NCI-H748 (cell line): ENCODE measurements at regions not wholly inside any gene's neighbourhood (a gene's known extent, or its start where the extent isn't known, plus 50 kb on each side); places are given as distances from the start of the nearest gene placed in this dataset.

Experiments
- DNase-seq: peaks from one replicate; lab custom pipeline; 2025; ENCODE audit not compliant: unreplicated experiment; lab: John Stamatoyannopoulos, UW

DNA sequence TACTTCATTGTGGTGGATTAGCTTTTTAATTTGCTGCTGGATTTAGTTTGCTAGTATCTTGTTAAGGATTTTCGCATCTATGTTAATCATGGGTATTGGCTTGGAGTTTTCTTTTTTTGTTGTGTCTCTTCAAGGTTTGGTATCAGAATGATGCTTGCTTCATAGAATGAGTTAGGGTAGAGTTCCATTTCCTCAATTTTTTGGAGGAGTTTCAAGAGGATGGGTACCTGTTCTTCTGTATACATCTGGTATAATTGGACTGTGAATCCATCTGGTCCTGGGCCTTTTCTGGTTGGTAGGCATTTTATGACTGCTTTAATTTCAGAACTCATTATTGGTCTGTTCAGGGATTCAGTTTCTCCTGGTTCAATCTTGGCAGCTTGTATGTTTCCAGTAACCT, 335.6 kb downstream of the EDEM1 start:
- DNase-seq: no peak

DNA sequence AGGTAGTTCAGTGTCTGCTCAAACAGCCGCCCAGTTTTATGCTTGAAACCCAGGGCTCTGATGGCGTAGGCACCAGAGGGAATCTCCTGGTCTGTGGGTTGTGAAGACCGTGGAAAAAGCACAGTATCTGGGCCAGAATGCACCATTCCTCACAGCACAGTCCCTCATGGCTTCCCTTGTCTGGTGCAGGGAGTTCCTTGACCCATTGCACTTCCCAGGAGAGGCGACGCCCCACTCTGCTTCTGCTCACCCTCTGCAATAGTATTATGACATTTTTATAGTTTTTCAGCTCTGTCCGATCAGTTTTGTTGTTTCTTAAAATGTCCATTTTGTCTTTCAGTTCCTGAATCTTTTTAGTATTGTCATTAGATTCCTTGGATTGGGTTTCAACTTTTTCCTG, 343.5 kb downstream of the EDEM1 start:
- DNase-seq: no peak

DNA sequence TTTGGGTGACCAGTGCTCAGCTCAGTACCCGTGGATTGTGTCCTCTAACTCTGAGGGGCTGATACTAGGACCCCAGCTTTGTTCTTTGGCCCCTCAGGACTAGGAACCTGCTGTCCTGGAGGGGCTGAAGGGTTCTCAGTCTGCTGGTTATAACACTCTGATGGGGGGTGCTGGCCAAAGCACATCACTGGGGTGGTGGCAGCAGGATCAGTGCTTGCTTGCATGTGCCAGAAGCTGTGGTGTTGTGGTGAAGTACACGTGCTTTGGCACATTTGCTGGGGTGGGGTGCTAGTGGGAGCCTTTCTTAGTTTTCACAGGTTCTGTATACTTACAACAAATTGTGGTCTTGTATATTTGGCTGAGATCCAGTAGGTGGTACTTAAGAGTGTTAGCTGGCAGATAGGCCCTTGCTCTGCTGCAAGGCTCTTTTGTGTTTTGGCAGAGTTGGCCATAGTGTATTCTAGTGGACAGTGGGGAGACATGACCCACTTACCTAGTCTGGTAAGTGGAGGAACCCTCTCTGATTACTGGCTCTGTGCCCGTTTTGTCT, 344.3 kb downstream of the EDEM1 start:
- no peak for DNase-seq

DNA sequence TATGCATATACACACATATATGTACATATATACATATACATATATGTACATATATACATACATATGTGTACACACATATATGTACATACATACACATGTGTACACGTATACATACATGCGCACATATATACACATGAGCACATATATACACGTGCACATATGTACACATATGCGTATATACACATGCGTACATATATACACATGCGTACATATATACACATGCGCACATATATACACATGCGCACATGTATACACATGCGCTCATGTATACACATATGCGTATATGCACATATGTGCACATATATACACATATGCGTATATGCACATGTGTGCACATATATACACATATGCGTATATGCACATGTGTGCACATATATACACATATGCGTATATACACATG, 353.0 kb downstream of the EDEM1 start:
- no peak for DNase-seq

DNA sequence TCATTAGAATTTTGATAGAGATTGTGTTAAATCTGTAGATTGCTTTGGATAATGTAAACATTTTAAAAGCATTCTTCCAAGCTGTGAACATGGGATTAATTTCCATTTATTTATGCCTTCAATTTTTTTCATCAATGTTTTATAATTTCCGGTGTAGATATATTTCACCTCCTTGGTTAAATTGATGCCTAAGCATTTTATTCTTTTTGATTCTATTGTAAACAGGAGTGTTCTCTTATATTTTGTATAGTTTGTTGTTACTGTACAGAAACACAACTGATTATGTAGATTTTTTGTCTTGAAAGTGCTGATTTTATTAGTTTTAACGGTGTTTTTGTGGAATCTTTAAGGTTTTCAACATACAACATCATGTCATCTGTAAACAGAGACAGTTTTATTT, 355.0 kb downstream of the EDEM1 start:
- DNase-seq: no peak

DNA sequence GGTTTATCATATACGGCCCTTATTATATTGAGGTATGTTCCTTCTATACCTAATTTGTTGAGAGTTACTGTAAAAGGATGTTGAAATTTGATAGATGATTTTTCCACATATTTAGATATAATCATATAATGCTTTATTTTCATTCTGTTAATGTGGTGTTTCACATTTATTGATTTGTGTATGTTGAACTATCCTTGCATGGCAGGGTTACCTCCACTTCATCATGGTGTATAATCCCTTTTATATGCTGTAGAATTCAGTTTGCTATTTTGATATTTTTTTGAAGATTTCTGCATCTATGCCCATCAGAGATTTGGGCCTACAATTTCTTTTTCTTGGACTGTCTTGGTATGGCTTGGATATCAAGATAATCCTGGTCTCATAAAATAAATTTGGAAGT, 355.5 kb downstream of the EDEM1 start:
- DNase-seq: no peak

DNA sequence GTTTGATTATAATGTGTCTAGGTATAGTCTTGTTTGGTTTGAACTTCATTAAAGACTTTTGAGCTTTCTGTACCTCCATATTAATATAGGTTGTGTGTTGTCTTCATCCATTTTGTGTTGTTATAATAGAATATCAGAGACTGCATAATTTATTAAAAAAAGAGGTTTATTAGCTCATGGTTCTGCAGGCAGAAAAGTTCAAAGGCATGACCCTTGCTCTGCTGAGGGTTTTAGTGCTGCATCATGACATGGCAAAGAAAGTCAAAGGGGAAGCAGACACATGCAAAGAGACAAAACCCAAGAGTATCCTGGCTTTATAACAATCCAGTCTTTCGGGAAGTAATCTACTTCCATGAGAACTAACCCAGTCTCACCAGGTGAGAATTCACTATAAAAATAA, 358.2 kb downstream of the EDEM1 start:
- no peak for DNase-seq

DNA sequence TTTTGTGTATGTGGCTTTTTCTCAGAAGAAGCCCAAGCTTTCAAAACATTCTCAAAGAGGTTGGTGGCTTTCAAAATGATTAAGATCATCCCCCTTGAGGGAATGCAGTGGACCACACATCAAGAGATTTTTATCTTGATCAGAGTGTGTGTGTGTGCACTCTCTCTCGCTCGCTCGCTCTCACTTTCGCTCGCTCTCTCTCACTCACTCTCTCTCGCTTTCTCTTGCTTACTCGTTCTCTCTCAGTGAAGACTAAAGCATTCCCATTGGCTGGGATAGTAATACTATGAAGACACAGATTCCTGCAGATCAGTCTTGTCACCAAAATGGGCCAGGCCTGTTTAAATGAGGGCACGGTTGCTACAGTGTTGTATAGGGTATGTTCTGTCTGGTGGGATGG, 365.7 kb downstream of the EDEM1 start:
- no peak for DNase-seq

DNA sequence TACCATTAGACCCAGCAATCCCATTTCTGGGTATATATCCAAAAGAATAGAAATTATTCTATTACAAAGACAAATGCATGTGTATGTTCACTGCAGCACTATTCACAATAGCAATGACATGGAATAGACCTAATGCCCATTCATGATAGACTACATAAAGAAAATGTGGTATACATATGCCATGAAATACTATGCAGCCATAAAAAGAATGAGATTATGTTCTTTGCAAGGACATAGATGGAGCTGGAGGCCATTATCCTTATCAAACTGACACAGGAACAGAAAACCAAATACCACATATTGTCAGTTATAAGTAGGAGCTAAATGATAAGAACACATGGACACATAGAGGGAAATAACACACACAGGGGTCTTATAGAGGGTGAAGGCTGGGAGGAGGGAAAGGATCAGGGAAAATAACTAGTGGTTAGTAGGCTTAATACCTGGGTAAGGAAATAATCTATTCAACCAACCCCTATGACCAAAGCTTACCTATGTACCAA, 366.8 kb downstream of the EDEM1 start:
- DNase-seq: no peak

DNA sequence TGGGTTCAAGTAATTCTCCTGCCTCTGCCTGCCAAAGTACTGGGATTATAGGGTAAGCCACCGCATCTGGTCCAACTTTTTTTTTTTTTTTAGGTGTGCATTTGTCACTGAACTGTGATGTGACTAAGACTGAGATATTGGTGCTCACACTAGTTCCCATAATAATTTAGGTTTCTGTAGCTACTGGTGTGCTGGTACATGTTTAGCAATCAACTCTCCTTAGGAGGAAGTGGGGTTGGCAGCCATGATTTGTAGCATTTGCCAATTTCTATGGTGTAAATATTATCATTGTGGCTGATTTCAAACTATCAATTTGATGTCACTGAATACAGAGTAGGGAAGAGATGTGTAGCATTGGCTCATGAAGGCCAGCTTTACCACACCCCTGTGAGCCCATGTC, 372.7 kb downstream of the EDEM1 start:
- DNase-seq: no peak

DNA sequence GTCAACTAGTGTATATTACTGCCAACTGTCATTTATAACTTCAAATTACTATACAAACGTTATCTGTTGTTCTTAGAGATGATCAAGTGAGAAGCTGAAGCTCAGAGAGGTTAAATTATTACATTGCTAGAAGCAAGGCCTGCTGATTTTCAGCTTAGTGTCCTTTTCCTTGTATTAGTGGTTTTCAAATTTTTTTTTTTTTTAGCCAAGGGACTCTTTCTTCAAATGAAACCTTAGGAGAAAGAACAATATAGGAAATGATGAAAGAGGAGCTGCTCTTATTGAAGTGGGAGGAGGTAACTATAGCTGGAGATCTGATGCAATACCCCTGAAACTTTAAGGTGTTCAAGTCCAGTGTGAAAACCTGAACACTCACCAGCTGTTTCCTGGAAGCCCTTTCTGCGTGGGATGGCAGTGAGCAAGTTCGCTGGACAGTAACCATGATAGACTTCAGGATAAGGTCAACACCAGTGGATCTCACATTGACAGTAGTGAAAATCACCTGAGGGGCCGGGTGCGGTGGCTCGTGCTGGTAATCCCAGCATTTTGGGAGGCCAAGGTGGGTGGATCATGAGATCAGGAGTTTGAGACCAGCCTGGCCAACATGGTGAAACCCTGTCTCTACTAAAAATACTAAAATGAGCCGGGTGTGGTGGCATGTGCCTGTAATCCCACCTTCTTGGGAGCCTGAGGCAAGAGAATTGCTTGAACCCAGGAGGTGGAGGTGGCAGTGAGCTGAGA, 376.2 kb downstream of the EDEM1 start:
- DNase-seq: no peak

DNA sequence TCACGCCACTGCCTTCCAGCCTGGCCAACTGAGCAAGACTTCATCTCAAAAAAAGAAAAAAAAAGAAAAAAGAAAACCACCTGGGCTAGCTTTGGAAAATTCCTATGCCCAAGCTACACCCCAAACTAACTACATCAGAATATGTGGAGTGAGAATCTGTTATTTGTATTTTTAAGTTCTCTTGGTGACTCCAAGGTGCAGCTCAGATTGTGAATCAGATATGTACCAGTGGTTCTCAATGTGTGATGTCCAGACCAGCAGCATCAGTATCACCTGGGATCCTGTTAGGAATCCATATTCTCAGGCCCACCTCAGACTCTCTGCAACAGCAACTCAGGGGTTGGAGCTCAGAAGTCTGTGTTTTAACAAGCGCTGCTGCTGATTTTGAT, 376.8 kb downstream of the EDEM1 start:
- DNase-seq: no peak

DNA sequence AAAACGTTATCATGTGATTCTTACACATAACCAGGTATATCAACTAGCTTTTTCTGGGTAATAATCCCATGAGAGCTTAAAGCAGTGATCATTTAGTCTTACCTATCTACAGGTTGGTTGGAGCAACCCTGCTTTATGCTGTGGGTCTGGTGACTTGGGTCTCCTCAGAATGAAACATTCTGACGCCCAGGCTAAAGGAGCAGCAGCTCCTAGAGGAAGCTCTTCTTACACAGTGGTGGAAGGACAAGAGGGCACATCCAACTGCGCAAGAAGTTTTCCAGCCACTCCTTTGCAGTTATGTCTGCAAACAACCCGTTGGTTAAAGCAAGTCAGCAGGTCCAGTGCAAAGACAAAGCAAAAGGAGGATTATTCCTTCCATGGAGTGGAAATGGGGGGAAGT, 377.5 kb downstream of the EDEM1 start:
- no peak for DNase-seq

DNA sequence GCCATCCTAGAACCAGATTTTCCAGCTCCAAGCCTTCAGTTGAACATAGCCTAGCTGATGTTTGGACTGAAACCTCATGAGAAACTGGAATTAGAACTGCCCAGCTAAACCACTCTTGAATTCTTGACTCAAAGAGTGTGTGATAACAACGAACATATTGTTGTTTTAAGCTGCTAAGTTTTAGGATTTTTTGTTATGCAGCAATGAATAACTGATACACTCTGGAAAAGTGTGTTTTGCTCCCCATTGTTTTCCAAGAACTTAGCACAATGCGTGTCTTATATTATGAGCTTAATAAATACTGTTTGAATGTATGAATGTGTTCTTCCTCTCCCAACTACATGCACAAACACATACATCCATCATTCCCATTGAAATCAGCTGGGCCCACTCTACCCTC, 379.6 kb downstream of the EDEM1 start:
- DNase-seq: no peak

DNA sequence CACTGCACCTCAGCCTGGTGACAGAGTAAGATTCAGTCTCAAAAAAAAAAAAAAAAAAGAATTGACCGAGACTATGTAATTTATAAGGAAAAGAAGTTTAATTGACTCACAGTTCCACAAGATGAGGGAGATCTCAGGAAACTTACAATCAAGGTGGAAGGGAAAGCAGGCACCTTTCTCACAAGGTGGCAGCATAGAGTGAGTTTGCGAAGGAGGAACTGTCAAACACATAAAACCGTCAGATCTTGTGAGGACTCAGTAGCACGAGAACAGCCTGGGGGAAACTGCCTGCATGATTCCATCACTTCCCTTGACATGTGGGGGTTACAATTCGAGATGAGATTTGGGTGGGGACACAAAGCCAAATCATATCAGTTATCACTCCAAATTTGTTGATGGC, 380.9 kb downstream of the EDEM1 start:
- DNase-seq: no peak

DNA sequence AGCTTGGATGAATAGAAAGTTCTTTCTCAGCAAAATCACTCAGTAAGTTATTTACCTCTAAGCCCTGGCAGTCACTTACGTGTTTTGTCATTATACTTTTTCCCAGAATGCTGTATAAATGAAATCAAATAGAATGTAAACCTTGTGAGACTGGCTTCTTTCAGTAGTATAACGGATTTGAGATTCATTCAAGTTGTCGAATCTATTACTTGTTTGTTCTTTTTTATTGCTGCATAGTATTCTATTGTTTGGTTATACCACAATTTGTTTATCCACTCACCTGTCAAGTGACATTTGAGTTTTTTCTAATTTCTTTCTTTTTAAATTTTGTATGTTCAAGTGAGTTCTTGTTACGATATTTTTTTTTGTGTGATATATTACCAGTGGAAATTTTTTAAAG, 381.6 kb downstream of the EDEM1 start:
- no peak for DNase-seq

DNA sequence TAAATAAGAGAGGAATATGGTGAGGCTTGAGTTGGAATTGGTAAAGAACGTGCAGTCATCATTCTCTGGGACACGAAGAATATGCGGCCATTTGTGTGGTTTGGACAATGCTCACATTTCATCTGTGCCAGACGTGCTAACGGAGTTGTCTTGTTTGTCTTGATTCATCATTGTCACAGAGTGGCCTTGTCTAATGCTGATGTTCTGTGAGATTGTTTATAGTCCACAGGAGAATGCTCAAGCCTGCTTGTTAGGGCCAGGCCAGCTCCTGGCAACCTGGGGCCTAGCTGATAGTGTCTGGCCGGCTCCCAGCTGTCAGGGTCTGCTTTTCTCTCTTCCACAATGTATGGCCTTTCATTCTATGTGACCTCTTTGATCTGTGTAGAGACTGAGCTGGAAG, 384.7 kb downstream of the EDEM1 start:
- DNase-seq: no peak

DNA sequence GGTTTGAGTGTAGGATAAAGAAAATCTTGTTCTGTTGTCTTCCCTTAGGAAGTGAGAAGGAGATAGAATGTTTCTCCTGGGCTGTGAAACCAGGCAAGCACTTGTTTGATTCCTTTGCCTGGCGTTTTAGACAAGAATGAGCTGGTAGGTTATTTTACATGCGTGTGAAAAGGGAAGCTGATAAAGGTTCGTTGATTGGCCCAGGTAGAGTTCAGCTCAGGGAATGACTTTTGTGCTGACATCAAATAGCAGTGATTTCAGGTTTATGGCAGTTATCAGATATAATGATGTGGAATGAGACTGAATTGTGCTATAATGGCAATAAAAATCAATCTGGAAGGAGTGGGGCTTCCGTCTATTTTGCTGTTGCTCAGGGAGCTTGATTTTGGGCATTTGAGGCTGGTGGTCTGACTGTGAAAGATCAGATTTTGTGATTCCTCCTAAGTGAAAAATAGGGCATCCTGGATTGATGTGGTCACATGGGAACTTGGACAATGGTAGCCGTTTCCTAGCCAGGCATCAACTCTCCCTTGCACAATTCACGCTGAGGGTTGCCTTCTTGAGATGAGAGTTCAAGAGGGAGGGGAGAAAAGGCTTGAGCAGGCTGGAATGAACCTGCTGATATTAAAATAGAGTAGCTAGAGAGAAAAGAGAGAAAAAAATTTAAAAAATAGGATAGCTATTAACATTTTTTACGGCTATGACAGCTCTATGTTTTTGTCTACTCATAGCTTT, 388.9 kb downstream of the EDEM1 start:
- no peak for DNase-seq

DNA sequence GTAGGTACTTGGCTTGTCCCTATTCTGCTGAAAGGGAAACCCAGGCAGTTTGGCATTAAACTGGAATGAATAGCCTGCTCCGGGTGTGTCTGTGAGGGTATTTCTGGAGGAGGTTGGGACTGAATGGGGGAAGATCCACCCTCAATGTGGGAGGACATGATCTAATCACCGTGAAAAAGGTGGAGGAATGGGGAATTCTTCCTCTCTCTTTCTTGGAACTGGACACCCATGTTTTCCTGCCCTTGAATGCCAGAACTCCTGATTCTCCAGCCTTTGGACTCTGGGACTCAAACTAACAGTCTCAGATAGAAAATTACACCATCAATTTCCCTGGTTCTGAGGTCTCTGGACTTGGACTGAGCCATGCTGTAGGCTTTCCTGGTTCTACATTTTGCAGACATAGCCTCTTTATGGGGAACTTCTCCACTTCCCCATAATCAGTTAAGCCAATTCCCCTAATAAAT, 391.7 kb downstream of the EDEM1 start:
- no peak for DNase-seq

DNA sequence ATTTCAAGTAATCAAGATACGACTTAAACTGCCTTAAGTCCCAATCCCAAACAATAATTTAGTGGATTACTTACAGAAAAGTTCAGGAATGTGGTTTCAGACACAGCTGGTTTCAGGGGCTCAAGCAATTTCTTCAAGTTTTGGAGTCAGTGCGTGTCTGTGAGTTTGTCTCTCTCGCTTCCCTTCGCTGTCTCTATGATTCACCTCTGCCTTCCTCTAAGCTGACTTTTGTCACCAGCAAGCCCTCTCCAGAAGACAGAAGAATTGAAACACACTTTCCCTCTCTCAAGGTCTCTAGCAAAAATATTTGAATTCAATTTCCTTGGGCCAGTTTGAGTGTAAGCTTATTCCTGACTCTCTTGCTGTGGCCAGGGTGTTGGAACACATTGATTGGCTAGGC, 392.4 kb downstream of the EDEM1 start:
- no peak for DNase-seq

DNA sequence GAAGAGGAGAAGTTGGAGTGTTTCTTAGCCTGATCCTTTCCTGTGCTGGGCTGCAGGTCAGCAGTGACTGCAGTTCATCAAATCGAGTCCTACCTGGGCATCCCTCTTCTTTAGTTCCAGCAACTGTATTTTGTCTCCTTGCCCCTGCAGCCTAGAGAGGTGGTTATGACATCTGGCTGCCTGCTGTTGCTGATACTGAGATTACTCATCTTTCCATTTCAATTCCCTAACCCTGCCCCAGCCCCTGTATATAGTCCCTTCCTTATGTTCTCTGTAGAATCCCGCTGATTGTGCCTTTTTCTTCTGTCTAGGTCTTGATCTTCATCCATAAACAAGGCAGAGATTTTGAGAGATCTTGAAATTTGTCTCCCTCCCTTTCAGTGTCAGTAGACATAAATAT, 393.3 kb downstream of the EDEM1 start:
- no peak for DNase-seq

DNA sequence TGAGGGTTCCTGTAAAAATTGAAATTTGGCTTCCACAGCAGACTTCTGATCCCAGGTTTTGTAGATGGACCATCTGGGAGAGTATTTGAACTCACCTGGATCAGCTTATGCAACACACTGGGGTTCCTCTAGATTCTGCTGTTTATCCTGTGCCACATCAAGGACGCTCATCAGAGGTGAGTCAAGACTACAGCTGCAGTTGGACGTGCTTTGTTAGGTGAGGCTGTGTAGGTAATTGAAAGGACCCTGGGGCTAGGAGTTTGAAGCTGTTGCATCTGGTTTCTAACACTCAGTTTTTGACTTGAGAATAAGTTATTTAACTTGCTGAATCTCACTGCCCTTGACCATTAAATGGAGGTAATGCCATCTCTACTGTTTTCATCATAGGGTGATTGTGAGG, 394.2 kb downstream of the EDEM1 start:
- no peak for DNase-seq
